Progenitor cell of endocrine pancreas (in vitro differentiated cells): ENCODE measurements at regions not wholly inside any gene's neighbourhood (a gene's known extent, or its start where the extent isn't known, plus 50 kb on each side); places are given as distances from the start of the nearest gene placed in this dataset.

Source experiments
- DNase-seq: peaks from one replicate; pipeline ENCODE4 v3.0.0; 2021; ENCODE audit warnings: low spot score; ENCODE audit not compliant: unreplicated experiment
- H3K27ac Mint-ChIP-seq: 2 replicates; pipeline ENCODE4 v1.8.0; 2021; ENCODE audit warnings: mild to moderate bottlenecking, moderate library complexity, mixed read lengths
- H3K27me3 Mint-ChIP-seq: 2 replicates; pipeline ENCODE4 v1.8.0; 2021; ENCODE audit warnings: mixed read lengths
- H3K36me3 Mint-ChIP-seq: 2 replicates; pipeline ENCODE4 v1.8.0; 2022; ENCODE audit warnings: mixed read lengths; ENCODE audit not compliant: insufficient read depth
- H3K4me1 Mint-ChIP-seq: 2 replicates; pipeline ENCODE4 v1.8.0; 2021; ENCODE audit warnings: low read depth, mixed read lengths
- H3K4me3 Mint-ChIP-seq: 2 replicates; pipeline ENCODE4 v1.8.0; 2021; ENCODE audit warnings: low read depth, mild to moderate bottlenecking, moderate library complexity, mixed read lengths
- H3K9me3 Mint-ChIP-seq: 2 replicates; pipeline ENCODE4 v1.8.0; 2021; ENCODE audit warnings: low read depth, mixed read lengths
- CTCF ChIP-seq: fragments of 200-600 bp; sonication (generic); IDR thresholded peaks from one replicate; pipeline ENCODE4 v1.5.0; 2021; ENCODE audit warnings: antibody characterized with exemption, mild to moderate bottlenecking; ENCODE audit not compliant: unreplicated experiment

- no peak overlapping the region for H3K27ac Mint-ChIP-seq
- no peaks in the 10 kb centered on the region for H3K9me3 Mint-ChIP-seq
- no peak overlapping the region for H3K4me3 Mint-ChIP-seq
- no peaks in the 10 kb centered on the region for H3K4me1 Mint-ChIP-seq
- DNase-seq: no peak
- no peaks in the 10 kb centered on the region for H3K36me3 Mint-ChIP-seq
- no peaks in the 10 kb centered on the region for H3K27me3 Mint-ChIP-seq
- no peak for TF ChIP-seq CTCF
These were observed 66.6 kb downstream of the NAV1 start for GRCh38 chr1:201605385-201606010.

DNA sequence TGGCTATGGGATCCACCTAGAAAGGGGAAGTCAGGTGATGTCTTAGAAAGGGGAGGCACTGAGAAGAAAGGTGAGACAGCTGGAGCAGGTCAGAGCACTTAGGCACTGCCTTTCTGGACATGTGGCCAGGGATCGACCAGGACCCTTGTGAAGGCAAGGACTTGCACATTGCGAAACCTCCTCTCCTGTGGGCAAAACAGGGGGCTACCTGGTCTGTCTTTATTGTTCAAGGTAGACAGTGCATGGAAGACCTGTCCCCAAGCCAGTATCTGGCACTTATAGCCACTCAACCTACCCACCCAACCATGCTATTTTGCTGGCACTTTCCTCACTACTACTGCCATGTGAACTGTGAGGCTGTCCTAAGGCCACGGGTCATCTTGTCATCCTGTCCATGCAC is 67.2 kb downstream of the NAV1 start:
- H3K9me3 Mint-ChIP-seq: no peaks in the 10 kb centered on the region
- no peak overlapping the region for H3K4me3 Mint-ChIP-seq
- H3K36me3 Mint-ChIP-seq: no peaks in the 10 kb centered on the region
- H3K27me3 Mint-ChIP-seq: no peaks in the 10 kb centered on the region
- no peak overlapping the region for H3K27ac Mint-ChIP-seq
- no peak for DNase-seq
- TF ChIP-seq CTCF: no peak
- H3K4me1 Mint-ChIP-seq: no peaks in the 10 kb centered on the region

GRCh38 chr1:201606623-201607022 is 67.7 kb downstream of the NAV1 start:
- H3K9me3 Mint-ChIP-seq: no peaks in the 10 kb centered on the region
- H3K4me1 Mint-ChIP-seq: no peaks in the 10 kb centered on the region
- no peaks in the 10 kb centered on the region for H3K36me3 Mint-ChIP-seq
- H3K27ac Mint-ChIP-seq: no peak overlapping the region
- no peak for DNase-seq
- TF ChIP-seq CTCF: no peak
- no peaks in the 10 kb centered on the region for H3K27me3 Mint-ChIP-seq
- H3K4me3 Mint-ChIP-seq: no peak overlapping the region

DNA sequence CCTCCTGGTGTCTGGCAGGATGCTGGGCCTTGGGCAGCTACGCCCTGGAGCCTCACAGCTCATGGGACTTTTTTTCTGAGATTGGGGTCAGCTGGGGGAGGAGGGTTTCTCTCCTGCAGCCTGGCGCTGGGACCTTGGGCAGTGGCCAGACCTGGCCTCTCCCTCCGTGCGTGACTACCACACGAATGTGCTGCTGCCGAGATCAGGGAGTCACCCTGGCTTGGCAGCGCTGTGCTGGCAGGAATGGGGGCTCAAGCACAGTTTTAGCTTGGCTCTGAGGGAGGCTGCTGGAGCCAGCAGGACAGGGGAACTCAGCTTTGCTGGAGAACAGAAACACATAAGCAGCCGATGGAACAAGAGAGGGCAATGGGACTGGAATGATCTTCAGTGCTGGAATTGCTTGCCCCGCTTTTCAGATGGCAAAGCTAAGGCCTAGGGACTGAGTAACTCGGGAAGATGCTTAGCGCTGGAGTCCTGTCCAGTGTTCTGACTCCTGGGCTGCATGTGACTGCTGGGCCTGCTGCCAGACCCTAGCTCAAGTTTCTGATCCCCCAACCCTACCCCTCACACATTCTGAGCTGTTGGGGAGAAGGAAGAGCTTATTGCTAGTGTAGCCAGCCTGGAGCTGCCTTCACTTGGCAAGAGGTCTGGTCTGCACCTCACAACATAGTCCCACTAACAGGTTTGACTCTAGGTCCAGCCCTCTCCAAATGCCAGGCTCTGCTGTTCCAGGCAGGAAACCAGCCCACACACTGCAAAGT is 69.9 kb downstream of the NAV1 start:
- peaks cover 3% of the 10 kb centered on the region for H3K27me3 Mint-ChIP-seq
- no peaks in the 10 kb centered on the region for H3K4me1 Mint-ChIP-seq

More for the DNA sequence above, 69.9 kb downstream of the NAV1 start:
- H3K9me3 Mint-ChIP-seq: no peaks in the 10 kb centered on the region
- DNase-seq: no peak
- H3K27ac Mint-ChIP-seq: no peak overlapping the region
- no peak overlapping the region for H3K4me3 Mint-ChIP-seq
- TF ChIP-seq CTCF: no peak
- no peaks in the 10 kb centered on the region for H3K36me3 Mint-ChIP-seq
